ENCODE measurements at regions not wholly inside any gene's neighbourhood (a gene's known extent, or its start where the extent isn't known, plus 50 kb on each side); places are given as distances from the start of the nearest gene placed in this dataset.

GRCh38 chr22:22424210-22424800 is 84.2 kb downstream of the ZNF280B start:
- TF ChIP-seq CTCF (IDR thresholded peaks at IDR 0.05), result no peak
- no peak for TF ChIP-seq POLR2A (IDR thresholded peaks at IDR 0.05)

All from adrenal gland (tissue), 5 donors.